Brain pericyte (primary cell): ENCODE measurements at regions not wholly inside any gene's neighbourhood (a gene's known extent, or its start where the extent isn't known, plus 50 kb on each side); places are given as distances from the start of the nearest gene placed in this dataset.
"Not testable (repeated sequence)": the region's sequence is repeated elsewhere in the genome, so short reads cannot be mapped to it uniquely, and the experiment has no call there.

ENCODE experiments used
- DNase-seq: peaks from one replicate; pipeline ENCODE4 v3.0.0-alpha.2; 2012; ENCODE audit warnings: low read depth, low spot score

DNA sequence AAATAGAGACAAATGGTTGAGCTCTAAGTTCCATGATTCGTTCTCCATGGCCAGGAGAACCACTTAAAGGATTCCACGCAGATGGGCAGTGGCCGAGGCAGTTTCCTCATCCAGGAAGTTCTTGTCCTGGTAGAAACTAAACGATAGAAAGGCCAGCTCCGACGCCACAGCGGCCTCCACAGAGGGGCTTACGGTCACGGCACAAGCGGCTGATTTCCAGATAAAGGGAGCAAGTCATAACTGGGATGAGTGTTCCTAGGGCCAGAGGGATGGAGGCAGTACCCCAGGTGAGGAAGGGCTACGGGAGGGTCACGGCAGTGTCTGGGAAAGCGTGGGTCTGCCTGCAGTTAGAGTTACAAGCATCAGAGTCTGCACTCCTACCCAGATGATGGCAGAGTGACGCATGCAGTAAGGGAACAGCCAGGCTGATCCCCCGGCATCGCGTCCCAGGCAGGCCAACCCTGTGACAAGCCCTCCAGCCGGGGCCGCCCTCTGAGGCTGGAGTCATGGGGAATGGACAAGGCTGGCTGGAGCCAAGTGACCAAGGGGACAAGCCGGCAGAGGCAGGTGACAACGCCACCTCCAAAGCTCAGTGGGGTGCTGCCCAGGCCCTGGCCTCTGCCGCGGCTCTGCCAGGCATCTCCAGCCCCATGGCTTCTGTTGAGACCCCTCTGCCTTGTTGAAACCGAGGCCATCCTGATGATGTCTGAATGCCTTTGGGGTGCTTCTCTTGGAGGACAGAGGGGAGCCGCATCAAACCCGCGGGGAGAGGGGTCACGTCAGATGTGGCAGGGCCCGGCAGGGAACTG, 475.1 kb downstream of the BRD1 start:
- no peak for DNase-seq

DNA sequence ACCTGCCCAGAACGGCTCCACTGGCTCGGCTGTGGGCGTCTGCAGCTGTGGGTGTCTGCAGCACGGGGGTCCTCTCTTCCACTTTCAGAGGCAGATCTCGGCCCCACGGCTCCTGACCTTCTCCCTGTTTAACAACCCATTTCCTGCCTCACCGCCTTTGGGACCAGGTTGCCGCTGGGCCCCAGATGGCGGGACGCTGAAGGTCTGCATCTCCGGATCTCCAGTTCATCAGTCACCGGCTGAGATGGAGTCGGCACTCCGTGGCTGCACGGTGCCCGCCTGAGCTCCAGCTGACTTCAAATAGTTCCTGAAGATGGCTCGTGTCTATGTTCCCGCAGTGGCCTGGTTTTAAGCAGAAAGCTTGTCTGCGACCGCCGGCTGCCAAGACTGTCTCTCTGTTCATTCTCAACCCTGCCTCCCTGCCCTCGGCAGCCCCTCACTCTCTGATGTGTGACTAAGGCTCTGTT, 475.9 kb downstream of the BRD1 start:
- DNase-seq: no peak

DNA sequence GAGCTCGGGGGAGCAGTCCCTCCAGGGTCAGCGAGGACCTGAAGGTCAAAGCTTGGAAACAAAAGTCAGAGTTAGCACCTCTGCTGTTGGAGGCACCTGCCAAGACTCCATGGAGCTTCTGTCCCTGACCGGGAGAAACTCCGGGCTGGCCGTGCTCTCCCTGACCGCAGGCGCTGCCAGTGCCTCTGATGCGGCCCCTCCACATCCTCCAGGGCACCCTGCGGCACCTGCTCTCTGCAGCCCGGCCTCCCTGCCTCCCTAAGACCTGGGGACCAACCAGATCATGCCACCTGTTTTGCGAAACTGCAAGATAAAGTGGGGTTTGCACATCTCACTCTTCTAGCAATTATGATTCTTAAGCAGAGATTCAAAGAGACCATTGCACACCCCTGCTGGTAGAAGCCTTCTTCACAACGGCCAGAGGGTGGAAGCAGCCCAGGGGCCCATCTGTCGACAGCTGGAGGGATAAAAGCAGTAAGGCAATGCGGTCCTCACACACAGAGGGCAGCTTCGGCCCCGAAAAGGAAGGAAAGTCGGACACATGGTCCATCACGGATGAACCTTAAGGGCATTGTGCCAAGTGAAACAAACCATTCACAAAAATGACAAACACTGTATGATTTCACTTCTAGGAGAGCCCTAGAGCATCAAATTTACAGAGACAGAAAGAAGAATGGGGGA, 477.1 kb downstream of the BRD1 start:
- no peak for DNase-seq

DNA sequence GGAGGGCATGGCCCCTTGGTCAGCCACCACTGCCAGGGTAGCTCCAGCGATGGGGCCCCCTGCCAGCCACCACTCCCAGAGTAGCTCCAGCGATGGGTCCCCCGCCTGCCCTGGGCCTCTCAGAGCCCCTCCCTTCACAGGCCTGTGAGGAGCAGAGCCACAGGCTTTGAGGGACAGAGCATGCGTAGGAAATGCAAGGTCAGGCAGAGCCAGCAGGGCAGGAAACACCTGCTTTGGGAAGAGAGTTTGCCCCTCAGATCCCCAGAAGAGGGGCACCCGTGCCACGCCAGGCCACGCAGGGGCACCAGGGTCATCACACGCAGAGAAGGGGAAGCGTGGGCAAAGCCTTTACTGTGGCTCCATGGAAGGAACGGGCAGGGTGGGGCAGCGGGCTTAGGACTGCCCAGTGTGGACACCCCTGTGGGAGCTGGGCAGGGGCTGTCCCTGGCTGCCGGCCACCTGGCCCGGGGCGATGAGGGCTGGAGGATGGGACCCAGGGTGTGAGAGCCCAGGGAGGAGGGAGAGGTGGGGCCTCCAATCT, 477.8 kb downstream of the BRD1 start:
- DNase-seq: no peak

DNA sequence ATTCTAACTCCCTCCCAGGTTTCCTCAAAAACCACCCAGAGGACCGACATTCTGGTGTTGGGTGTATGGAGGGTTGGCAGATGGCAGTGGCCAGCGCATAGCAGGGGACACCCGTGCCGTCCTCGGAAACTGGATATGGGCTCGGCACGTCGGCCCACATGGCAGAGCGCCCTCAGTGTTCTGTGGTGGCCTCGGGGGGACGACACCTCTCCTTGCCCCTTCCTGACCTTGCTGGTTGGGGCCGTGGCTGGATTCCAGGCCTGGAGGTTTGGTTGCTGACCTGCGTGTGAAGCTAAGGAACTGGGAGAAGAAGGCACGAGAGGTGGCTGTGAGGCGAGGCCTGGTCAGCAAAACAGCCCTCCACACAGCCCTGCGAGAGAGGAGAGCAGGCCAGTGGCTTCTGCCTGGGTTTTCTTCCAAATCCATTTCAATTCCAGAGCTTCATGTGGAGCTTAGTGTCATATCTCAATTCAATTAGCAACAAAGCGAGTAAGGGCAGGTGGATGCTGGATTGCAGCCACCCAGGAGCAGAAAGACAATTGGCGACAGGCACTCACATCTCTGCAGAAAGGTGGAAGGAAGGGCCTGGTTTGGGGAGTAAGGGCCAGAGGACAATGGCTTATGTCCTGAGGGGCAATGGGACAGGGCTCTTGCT, 478.4 kb downstream of the BRD1 start:
- DNase-seq: no peak

DNA sequence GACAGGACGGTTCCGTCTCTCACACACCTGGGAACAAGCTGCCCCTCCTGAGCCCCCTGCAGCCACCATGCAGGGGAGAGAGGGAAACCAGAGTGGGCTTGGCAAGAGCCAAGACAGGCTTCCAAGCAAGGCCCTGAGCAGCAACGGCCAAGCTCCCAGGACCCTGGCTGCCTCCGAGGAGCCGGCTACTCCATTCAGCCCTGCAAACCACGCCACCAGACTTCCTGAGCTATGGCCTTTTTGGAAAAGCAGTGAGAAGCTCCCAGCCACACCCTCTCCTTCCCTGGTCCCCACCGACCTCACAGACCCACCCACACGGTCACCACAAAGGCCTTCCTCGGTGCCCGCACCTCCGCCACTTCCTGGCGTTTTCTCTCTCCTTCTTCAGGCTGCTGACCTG, 479.0 kb downstream of the BRD1 start:
- no peak for DNase-seq

DNA sequence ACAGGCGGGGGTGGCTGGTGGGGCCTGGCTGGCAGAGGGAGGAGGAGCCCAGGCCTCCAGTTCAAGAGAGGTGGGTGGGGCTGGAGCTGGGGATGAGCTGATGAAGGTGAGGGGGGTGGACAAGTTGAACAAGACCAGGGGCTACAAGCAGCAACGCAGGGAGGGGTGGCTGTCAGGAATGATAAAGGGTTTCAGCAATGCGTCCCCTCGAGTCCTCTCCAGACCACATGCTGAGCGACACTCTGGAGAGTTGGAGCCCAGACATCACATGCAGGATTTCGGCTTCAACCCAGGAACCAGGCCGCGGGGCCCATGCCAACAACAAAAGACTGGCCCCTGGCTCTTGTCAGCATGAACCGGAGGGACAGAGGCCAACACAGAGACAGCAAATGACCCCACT, 480.3 kb downstream of the BRD1 start:
- DNase-seq: no peak

DNA sequence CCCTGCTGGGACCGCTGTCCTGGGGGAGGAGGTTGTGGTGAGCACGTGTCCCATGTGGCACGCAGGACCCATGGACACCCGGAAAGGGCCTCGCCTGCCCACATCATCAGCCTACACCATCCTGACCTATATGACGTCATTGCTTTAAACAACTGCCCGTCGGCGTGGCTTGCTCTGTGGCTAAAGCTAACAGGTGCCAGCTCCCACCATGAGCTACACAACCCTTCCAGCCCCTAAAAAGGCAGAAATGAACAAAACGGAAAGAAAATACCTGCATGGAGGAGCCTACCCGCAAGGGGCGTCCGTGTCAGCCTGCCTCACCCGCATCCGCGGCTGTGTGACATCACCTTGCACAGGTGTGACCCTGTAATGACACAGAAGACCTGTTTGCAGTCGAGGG, 481.8 kb downstream of the BRD1 start:
- no peak for DNase-seq

DNA sequence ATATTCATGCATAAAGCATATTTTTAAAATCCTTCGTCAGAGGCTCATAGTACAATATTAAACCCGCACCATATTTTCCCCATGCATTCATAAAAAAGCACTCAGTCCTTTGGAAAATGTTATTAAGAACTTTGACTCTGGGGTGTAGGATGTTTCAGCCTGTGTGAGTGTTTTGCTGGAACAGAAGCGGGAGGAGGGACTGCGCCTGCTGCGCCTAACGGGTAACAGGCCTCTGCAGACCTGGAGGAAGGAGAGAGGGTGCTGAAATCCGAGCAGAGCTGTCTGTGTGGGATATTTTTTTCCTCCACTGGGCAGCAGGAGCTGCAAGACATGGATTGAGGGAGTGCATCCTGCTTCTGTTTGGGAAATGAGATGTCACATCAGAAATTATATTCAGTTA, 483.0 kb downstream of the BRD1 start:
- DNase-seq: no peak

DNA sequence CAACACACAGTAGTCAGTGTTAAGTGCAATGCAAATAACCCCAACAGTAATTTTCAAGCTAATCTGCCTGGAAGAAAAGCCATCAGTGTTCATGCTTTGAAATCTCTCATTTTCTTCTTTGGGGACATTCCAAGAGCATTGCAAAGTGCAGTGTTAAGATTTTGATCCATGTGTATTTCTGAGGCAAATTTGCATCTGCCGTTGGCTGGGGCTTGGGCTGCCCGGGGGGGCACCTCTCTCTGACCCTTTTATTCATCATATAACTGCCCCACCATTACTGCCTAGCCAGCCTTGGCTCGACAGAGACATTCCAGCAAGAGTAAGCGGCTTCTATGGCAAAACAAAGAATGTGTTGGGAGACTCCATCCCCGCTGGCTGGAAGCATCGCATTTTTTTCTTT, 483.5 kb downstream of the BRD1 start:
- no peak for DNase-seq

DNA sequence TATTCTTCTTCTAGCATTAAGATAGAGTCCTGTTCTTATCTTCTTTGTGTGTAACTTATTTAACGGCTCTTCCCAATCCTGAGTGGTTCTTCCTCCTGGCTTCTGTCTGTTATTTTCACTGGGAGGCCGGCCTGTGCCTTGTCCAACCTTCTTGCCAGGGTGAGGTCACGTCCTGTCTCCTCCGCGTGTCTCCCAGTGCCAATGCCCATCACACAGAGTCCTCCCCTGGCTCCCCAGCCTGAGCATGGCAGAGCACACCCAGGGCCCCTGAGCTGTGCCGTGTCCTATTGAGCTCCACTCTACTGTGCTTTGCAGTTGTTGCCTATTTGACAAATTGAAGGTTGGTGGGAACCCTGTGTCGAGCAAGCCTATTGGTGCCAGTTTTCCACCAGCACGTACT, 487.3 kb downstream of the BRD1 start:
- no peak for DNase-seq

DNA sequence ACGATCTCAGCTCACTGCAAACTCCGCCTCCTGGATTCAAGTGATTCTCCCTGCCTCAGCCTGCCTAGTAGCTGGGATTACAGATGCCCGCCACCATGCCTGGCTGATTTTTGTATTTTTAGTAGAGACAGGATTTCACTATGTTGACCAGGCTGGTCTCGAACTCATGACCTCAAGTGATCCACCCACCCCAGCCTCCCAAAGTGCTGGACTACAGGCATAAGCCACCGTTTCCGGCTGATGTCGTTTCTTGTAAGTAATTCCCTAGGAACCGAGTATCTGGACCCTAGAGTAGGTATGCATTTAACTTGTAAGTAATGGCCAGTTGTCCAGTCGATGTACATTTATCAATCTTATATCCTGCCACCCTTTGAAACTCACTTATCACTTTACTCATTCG, 491.2 kb downstream of the BRD1 start:
- DNase-seq: not testable (repeated sequence)

DNA sequence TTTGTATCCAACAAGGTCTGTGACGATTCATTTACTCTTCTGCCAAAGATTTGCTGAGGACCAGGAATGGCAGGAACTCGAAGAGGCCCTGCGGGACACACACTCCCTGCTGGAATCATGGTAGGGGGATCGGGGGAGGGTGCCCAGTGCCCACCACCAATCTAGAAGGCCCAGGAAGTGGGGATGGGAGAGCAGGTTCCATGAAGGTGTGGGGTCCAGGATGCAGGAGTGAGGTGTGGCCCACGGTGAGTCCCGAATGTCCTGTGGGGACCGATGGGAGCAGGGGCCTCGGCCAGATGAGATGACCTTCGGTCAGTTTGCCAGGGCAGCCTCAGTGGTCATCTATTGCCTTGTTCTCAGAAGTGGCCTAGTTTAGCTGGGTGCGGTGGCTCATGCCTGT, 492.7 kb downstream of the BRD1 start:
- no peak for DNase-seq

DNA sequence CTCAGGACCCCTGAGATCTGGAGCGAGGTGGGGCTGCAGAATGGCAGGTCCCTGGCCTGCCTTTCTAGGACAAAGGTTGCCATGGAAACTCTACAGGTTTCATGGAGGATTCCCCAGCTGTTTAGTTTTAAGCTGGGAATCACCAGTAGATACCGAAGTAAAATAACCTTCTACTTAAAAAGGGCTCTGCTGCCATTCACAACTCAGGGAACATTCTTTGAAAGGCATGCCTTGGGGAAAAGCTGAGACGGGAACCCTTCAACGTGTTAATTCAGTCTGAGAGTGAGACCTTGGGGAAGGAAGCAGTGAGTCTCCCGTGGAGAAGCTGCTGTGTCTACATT, 493.3 kb downstream of the BRD1 start:
- DNase-seq: no peak

DNA sequence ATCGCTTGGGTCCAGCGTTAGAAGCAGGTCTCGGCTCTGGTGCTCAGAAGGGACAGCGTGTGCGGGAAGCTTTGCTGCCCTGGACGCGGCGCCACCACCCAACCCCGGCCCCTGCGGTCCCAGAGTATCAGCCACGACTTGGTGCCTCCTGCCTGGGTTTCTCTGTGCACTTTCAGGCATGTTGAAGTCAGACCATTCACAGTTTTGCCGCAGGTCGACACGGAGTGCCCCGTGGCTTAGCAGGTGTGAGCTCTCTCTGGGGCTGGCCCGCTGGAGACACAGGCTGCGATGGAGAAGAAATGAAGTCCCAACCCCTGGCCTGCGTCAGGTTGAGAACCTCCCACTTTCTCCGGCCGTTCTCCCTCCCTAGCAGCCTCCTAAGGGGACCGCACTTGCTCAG, 494.5 kb downstream of the BRD1 start:
- DNase-seq: no peak

DNA sequence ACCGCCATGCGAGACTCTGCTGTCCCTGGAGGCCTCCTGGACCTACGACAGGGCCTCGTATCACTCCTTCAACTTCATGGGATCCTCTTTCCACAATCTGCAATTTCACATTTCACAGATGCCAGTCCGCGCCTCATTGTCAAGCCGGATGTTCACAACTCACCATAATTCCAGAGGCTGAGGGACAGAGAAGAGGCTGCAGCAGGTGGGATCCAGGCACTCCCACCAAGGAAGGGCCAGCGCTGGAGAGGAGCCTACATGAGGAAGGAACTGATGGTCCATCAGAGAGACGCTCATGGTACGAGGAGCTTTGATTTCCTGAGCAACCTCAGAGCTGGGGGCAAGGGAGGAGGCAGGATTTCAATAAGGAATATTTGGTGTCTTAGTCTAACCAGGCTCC, 495.0 kb downstream of the BRD1 start:
- DNase-seq: no peak

DNA sequence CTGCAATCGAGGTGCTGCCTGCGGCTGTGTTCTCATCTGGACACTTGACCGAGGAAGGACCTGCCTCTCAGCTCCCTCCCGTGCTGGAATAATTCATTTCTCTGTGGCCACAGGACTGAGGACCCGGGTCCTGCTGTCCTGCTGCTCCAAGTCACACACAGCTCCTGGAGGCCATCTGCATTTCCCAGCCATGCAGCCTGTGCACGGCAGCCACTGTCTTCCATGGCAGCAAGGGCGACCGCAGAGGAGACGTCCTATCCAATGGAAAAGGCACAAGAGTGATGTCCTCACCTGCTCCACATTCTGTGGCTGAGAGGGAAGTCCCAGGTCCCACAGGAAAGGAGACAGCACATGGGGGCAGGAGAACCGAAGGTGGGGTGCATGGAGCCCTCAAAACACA, 495.8 kb downstream of the BRD1 start:
- no peak for DNase-seq

DNA sequence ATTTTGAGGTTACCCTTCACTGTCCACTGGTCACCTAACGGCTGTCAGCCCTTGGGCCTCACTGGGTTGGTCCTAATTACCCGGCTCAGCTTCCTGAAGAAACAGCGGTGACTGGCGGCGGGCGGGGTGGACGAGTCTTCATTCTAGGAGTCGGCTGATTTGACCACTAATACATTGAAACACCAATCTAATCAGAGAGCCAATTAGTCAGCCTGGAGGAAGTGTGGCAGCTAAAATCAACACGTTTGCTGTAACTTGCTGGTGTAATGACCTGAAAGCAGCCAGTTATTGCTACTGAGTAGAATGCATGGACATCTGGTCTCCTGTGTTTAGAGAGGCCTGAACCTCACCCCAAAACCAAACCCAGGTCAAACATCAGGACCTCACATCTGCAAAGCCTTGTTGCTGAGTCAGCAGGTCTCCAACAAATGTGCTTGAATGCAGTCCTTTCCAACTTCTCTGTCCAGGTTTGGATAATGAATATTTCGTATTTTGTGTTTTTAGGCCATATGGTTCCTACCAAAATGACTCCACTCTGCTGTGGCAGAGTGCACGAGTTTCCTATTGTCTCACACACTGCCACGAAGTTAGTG, 496.4 kb downstream of the BRD1 start:
- DNase-seq: no peak

DNA sequence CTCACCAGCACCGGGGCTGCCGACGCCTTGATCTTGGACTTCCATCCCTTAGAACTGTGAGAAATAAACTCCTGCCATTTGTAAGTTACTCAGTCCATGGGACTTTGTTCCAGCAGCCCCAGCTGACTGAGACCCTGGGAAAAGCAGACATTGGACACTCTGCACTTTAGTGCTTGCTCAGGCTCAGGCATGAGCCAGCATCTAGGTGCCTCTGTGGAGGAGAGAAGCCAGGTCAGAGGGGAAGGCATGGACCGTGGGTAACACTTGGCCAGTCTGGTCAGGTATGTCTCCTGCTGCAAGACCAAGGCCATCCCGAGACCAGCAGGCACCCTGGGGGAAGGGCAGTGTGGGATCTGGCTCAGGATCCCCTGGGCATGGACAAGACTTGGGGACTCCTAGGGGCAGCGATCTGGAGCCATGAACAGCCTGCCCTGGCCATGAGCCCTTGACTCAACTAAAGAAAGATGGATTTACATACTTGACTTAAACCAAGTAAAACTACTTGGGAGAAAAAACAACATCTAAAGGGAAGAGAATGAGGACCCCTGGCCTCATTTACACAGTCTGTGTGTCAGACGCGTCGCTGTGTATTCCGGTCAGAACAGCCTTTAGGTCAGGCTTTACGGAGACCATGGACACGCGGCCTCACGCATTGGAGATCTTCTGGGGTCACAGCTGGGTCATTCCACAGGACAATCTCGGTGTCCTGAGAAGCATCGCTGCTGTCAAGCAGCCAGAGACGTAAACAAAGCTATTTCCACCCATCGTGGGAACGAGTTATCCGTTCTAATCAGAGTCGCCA, 497.1 kb downstream of the BRD1 start:
- DNase-seq: no peak

DNA sequence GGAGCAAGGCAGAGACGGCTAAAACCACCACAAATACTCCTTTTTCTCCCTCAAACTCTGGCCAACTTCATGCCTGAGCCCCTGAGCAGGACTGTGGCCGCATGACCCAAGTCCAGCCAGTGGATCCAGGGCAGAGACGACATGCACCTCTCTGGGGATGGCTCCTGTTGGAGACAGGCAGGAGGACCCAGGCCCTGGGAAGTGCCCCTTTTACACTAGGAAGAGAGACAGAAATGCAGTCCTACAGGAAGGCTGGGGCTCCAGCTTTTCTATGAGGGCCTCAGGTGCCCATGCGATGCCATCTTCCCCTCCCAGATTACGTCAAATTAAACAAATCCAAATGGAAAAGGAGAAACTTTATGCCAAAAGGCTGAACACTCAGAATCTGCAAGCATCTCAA, 498.0 kb downstream of the BRD1 start:
- DNase-seq: no peak

DNA sequence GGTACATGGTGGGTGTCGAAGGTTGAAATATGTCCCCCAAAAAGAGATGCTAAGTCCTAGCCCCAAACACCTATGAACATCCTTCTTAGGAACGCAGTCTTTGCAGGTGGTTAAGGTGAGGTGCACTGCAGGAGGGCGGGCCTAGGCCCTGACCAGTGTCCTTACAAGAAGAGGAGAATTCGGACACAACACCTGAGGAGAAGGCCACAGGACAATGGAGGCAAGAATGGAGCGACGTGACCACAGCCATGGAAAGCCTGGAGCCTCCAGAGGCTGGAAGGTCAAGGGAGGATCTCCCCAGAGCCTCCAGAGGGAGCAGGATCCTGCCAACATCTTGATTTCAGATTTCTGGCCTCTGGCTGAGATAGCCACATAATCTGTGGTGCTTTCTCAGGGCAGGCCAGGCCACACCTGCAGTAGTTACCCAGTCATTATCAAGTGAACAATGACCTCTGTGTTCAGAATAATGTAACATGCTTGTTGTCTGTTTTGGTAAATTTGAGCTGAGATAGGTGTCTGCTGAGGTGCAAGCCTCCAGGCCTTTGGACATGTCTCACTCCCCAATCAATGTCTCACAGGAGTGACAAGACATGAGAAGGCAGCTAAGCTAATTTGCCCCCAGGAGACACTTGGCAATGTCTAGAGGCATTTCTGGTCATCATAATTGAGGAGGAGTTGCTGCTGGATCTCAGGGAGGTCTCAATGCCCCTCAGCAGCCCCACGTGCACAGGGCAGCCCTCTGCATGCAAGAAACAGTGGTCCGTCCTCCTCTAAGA, 498.9 kb downstream of the BRD1 start:
- no peak for DNase-seq
